ENCODE measurements at regions not wholly inside any gene's neighbourhood (a gene's known extent, or its start where the extent isn't known, plus 50 kb on each side); places are given as distances from the start of the nearest gene placed in this dataset.

DNA sequence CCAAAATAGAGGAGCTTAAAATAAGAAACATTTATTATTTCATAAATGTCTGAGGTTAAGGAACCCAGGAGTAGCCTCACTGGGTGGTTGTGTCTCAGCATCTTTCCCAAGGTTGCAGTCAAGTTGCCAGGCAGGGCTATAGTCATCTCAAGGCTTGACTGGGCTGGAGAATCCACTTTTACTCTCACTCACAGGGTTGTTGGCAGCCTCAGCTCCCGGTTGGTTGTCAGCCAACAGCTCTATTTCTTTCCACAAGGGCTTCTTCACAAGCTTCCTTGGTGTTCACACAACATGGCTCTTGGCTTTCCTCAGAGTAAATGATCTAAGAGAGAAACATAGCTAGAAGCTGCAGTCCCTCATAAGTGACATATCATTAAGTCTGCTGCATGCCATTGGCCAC lies 55.6 kb upstream of the TEX51 start:
- no peak for DNase-seq (ENCODE audit: low read depth)
- no peak overlapping the region for H3K4me3 ChIP-seq (ENCODE audit: low read depth, low read length)
- TF ChIP-seq, protein P1, sequence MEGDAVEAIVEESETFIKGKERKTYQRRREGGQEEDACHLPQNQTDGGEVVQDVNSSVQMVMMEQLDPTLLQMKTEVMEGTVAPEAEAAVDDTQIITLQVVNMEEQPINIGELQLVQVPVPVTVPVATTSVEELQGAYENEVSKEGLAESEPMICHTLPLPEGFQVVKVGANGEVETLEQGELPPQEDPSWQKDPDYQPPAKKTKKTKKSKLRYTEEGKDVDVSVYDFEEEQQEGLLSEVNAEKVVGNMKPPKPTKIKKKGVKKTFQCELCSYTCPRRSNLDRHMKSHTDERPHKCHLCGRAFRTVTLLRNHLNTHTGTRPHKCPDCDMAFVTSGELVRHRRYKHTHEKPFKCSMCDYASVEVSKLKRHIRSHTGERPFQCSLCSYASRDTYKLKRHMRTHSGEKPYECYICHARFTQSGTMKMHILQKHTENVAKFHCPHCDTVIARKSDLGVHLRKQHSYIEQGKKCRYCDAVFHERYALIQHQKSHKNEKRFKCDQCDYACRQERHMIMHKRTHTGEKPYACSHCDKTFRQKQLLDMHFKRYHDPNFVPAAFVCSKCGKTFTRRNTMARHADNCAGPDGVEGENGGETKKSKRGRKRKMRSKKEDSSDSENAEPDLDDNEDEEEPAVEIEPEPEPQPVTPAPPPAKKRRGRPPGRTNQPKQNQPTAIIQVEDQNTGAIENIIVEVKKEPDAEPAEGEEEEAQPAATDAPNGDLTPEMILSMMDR (IDR thresholded peaks at IDR 0.05; ENCODE audit: control insufficient read depth, extremely low read depth, insufficient read depth) = no peak

DNA sequence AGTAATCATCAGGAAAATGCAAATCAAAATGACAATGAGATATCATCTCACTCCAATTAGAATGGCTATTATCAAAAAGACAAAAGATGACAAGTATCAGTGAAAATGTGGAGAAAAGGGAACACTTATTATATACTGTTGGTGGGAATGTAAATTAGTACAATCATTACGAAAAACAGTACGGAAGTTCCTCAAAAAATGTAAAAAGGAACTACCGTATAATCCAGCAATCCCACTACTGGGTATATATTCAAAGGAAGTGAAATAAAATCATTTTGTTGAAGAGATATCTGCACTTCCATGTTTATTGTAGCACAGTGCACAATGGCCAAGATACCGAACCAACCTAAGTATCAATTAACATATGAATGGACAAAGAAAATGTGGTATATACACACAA lies 52.4 kb upstream of the TEX51 start:
- DNase-seq (ENCODE audit: low read depth) = no peak
- H3K4me3 ChIP-seq (ENCODE audit: low read depth, low read length) = no peak overlapping the region
- TF ChIP-seq, protein P1 (IDR thresholded peaks at IDR 0.05; ENCODE audit: control insufficient read depth, extremely low read depth, insufficient read depth) = no peak
